DOHH2 (cell line): ENCODE measurements at regions not wholly inside any gene's neighbourhood (a gene's known extent, or its start where the extent isn't known, plus 50 kb on each side); places are given as distances from the start of the nearest gene placed in this dataset.

Source experiments
- CTCF ChIP-seq: fragments of 200-600 bp; sonication (generic); IDR thresholded peaks from one replicate; pipeline ENCODE4 v1.5.1; 2014; ENCODE audit warnings: antibody characterized with exemption, mild to moderate bottlenecking, low read depth, low read length; ENCODE audit not compliant: poor library complexity, severe bottlenecking
- EZH2phosphoT487 ChIP-seq: fragments of 200-600 bp; sonication (generic); IDR thresholded peaks from 2 replicates; pipeline ENCODE4 v1.6.1; 2017; ENCODE audit warnings: borderline replicate concordance, mild to moderate bottlenecking, antibody characterized with exemption, low read length, moderate library complexity, mixed read lengths

DNA sequence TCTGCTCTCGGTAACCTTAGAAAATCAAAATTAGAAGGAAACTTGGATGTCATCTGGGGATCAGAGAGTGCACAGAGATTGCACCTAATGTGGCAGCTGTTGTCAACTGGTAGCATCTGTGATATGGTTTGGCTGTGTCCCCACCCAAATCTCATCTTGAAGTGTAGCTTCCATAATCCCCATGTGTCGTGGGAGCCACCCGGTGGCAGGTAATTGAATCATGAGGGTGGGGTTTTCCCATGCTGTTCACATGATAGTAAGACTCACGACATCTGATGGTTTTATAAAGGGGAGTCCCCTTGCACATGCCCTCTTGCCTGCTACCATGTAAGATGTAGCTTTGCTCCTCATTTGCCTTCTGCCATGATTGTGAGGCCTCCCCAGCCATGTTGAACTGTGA, 127.7 kb upstream of the SRRM4 start:
- peak; percentile 49 for TF ChIP-seq CTCF
- no peak for TF ChIP-seq EZH2phosphoT487
